GM23338 (cell line): ENCODE measurements at regions not wholly inside any gene's neighbourhood (a gene's known extent, or its start where the extent isn't known, plus 50 kb on each side); places are given as distances from the start of the nearest gene placed in this dataset.

Experiments used
- ATAC-seq: fragments of 200-7000 bp; cut with Tn5 transposase; 3 replicates; pipeline ENCODE4 v1.9.1; 2020
- DNase-seq: peaks from one replicate; pipeline ENCODE4 v3.0.0-alpha.2; 2015; ENCODE audit warnings: low spot score
- H2AFZ ChIP-seq: fragments of 200-600 bp; sonication (generic); 2 replicates; pipeline ENCODE4 v1.8.0; 2016; ENCODE audit warnings: antibody characterized with exemption, mild to moderate bottlenecking, moderate library complexity
- H3F3A ChIP-seq: fragments of 200-600 bp; sonication (generic); replicated peaks from 2 replicates; pipeline ENCODE4 v1.8.0; 2017; ENCODE audit warnings: antibody characterized with exemption, mixed run types, low read depth
- H3K27ac ChIP-seq: fragments of 200-600 bp; sonication (generic); 2 replicates; pipeline ENCODE4 v1.6.1; 2016; ENCODE audit warnings: low read depth
- H3K27me3 ChIP-seq: fragments of 200-600 bp; sonication (generic); 2 replicates; pipeline ENCODE4 v1.8.0; 2016; ENCODE audit warnings: mild to moderate bottlenecking, mixed run types, moderate library complexity; ENCODE audit not compliant: insufficient read depth
- H3K36me3 ChIP-seq: fragments of 200-600 bp; sonication (generic); 2 replicates; pipeline ENCODE4 v1.8.0; 2016; ENCODE audit warnings: mild to moderate bottlenecking; ENCODE audit not compliant: insufficient read depth
- H3K4me1 ChIP-seq: fragments of 200-600 bp; sonication (generic); 2 replicates; pipeline ENCODE4 v1.8.0; 2016; ENCODE audit warnings: mild to moderate bottlenecking, moderate library complexity; ENCODE audit not compliant: insufficient read depth
- H3K4me2 ChIP-seq: fragments of 200-600 bp; sonication (generic); 2 replicates; pipeline ENCODE4 v1.7.1; 2017; ENCODE audit warnings: mixed run types
- H3K4me3 ChIP-seq: fragments of 200-600 bp; sonication (generic); 2 replicates; pipeline ENCODE4 v1.6.1; 2016; ENCODE audit warnings: mixed run types
- H3K79me2 ChIP-seq: fragments of 200-600 bp; sonication (generic); replicated peaks from 2 replicates; pipeline ENCODE4 v1.8.0; 2017; ENCODE audit warnings: mild to moderate bottlenecking; ENCODE audit not compliant: insufficient read depth
- H3K9me2 ChIP-seq: fragments of 200-600 bp; sonication (generic); 2 replicates; pipeline ENCODE4 v1.8.0; 2017; ENCODE audit not compliant: insufficient read depth
- H4K20me1 ChIP-seq: fragments of 200-600 bp; sonication (generic); replicated peaks from 2 replicates; pipeline ENCODE4 v1.8.0; 2017; ENCODE audit warnings: mild to moderate bottlenecking; ENCODE audit not compliant: insufficient read depth
- H3K27ac Mint-ChIP-seq: 2 replicates; pipeline ENCODE4 v1.8.0; 2020; ENCODE audit warnings: inconsistent platforms, mild to moderate bottlenecking, moderate library complexity, mixed read lengths
- H3K27me3 Mint-ChIP-seq: 3 replicates; pipeline ENCODE4 v1.8.0; 2022; ENCODE audit warnings: low read depth, mild to moderate bottlenecking, moderate library complexity, mixed read lengths, inconsistent platforms; ENCODE audit not compliant: insufficient read depth, poor library complexity
- H3K36me3 Mint-ChIP-seq: 3 replicates; pipeline ENCODE4 v1.8.0; 2021; ENCODE audit warnings: low read depth, mild to moderate bottlenecking, inconsistent platforms, moderate library complexity, mixed read lengths
- H3K4me1 Mint-ChIP-seq: 3 replicates; pipeline ENCODE4 v1.8.0; 2020; ENCODE audit warnings: mild to moderate bottlenecking, inconsistent platforms, mixed read lengths
- H3K4me3 Mint-ChIP-seq: 3 replicates; pipeline ENCODE4 v1.8.0; 2021; ENCODE audit warnings: moderate library complexity, mild to moderate bottlenecking, inconsistent platforms, mixed read lengths
- H3K9me3 Mint-ChIP-seq: 3 replicates; pipeline ENCODE4 v1.8.0; 2020; ENCODE audit warnings: moderate library complexity, mild to moderate bottlenecking, inconsistent platforms, mixed read lengths
- CREB1 ChIP-seq: fragments of 250-450 bp; sonication (Bioruptor Pico); IDR thresholded peaks from 2 replicates; pipeline ENCODE4 v1.5.0; 2020; ENCODE audit warnings: low read depth, mild to moderate bottlenecking, moderate library complexity
- EZH2 ChIP-seq: fragments of 200-600 bp; sonication (generic); IDR thresholded peaks from one replicate; pipeline ENCODE4 v1.8.0; 2017; ENCODE audit warnings: antibody characterized with exemption, mild to moderate bottlenecking, low read depth; ENCODE audit not compliant: unreplicated experiment
- POLR2AphosphoS5 ChIP-seq: IDR thresholded peaks from 2 replicates; pipeline ENCODE4 v1.6.1; 2016; ENCODE audit warnings: antibody characterized with exemption, low read depth
- STAT1 ChIP-seq: IDR thresholded peaks from one replicate; pipeline ENCODE4 v1.6.1; 2016; ENCODE audit warnings: antibody characterized with exemption; ENCODE audit not compliant: unreplicated experiment
- ZNF114 ChIP-seq: fragments of 250-450 bp; sonication (Bioruptor Pico); IDR thresholded peaks from 2 replicates; pipeline ENCODE4 v1.5.0; 2020; ENCODE audit warnings: mild to moderate bottlenecking, moderate library complexity
- ZNF331 ChIP-seq: fragments of 250-450 bp; sonication (Bioruptor Pico); IDR thresholded peaks from 2 replicates; pipeline ENCODE4 v1.5.0; 2020; ENCODE audit warnings: low read depth, mild to moderate bottlenecking, moderate library complexity
- TF ChIP-seq, protein P1 (sequence below): fragments of 250-450 bp; sonication (Bioruptor Pico); IDR thresholded peaks from 2 replicates; pipeline ENCODE4 v1.5.0; 2020; ENCODE audit warnings: mild to moderate bottlenecking, moderate library complexity
- TF ChIP-seq, protein P2 (sequence below): IDR thresholded peaks from 2 replicates; pipeline ENCODE4 v1.6.1; 2016; ENCODE audit warnings: antibody characterized with exemption
- TF ChIP-seq, protein P3 (sequence below), 2 experiments: fragments of 200-600 bp in 1 of 2; sonication (generic) in 1 of 2; conservative IDR thresholded peaks; 2 replicates each; pipeline versions ENCODE4 v1.5.1 to v1.6.1; 2016 to 2017; ENCODE audit warnings: antibody characterized with exemption in 2 of 2, low read depth in 2 of 2, mild to moderate bottlenecking in 2 of 2, moderate library complexity in 1 of 2

DNA sequence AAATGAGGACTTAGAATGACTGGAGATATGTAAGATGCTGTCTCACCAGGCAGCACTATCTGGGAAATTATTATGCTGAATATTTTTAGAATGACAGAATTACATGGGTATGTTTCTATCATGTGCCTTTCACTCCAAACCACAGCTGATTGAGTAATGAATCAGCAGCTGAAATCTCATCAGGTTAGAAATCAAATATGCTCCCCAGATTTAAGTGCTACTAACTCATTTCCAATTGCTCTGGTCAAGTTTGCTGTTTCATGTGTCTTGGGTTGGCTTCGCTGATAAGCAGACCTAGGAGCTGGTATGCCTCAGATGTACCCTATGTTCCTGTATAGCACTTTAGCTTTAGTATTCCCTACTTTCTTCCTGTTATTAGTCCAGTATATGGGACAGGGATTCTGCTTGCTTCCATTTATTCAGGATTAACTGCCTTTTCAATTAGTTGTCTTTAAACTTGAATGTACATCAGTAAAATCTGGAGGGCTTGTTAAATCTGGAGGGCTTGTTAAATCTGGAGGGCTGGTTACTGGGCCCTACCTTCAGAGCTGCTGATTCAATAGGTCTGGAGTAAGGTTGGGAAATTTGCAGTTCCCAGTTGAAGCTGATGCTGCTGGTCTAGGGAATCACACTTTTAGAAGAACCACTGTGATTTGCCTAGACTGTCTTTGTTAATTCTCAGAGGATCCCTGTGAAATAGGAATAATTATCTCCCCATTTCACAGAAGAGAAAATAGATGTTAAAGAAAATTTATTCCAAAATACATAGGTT, 172.9 kb downstream of the DKK1 start (continued):
- TF ChIP-seq, protein P1, sequence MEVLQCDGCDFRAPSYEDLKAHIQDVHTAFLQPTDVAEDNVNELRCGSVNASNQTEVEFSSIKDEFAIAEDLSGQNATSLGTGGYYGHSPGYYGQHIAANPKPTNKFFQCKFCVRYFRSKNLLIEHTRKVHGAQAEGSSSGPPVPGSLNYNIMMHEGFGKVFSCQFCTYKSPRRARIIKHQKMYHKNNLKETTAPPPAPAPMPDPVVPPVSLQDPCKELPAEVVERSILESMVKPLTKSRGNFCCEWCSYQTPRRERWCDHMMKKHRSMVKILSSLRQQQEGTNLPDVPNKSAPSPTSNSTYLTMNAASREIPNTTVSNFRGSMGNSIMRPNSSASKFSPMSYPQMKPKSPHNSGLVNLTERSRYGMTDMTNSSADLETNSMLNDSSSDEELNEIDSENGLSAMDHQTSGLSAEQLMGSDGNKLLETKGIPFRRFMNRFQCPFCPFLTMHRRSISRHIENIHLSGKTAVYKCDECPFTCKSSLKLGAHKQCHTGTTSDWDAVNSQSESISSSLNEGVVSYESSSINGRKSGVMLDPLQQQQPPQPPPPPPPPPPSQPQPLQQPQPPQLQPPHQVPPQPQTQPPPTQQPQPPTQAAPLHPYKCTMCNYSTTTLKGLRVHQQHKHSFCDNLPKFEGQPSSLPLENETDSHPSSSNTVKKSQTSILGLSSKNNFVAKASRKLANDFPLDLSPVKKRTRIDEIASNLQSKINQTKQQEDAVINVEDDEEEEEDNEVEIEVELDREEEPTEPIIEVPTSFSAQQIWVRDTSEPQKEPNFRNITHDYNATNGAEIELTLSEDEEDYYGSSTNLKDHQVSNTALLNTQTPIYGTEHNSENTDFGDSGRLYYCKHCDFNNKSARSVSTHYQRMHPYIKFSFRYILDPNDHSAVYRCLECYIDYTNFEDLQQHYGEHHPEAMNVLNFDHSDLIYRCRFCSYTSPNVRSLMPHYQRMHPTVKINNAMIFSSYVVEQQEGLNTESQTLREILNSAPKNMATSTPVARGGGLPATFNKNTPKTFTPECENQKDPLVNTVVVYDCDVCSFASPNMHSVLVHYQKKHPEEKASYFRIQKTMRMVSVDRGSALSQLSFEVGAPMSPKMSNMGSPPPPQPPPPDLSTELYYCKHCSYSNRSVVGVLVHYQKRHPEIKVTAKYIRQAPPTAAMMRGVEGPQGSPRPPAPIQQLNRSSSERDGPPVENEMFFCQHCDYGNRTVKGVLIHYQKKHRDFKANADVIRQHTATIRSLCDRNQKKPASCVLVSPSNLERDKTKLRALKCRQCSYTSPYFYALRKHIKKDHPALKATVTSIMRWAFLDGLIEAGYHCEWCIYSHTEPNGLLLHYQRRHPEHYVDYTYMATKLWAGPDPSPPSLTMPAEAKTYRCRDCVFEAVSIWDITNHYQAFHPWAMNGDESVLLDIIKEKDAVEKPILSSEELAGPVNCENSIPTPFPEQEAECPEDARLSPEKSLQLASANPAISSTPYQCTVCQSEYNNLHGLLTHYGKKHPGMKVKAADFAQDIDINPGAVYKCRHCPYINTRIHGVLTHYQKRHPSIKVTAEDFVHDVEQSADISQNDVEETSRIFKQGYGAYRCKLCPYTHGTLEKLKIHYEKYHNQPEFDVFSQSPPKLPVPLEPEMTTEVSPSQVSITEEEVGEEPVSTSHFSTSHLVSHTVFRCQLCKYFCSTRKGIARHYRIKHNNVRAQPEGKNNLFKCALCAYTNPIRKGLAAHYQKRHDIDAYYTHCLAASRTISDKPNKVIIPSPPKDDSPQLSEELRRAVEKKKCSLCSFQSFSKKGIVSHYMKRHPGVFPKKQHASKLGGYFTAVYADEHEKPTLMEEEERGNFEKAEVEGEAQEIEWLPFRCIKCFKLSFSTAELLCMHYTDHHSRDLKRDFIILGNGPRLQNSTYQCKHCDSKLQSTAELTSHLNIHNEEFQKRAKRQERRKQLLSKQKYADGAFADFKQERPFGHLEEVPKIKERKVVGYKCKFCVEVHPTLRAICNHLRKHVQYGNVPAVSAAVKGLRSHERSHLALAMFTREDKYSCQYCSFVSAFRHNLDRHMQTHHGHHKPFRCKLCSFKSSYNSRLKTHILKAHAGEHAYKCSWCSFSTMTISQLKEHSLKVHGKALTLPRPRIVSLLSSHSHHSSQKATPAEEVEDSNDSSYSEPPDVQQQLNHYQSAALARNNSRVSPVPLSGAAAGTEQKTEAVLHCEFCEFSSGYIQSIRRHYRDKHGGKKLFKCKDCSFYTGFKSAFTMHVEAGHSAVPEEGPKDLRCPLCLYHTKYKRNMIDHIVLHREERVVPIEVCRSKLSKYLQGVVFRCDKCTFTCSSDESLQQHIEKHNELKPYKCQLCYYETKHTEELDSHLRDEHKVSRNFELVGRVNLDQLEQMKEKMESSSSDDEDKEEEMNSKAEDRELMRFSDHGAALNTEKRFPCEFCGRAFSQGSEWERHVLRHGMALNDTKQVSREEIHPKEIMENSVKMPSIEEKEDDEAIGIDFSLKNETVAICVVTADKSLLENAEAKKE (CRISPR knock-in tag) = no peak

DNA sequence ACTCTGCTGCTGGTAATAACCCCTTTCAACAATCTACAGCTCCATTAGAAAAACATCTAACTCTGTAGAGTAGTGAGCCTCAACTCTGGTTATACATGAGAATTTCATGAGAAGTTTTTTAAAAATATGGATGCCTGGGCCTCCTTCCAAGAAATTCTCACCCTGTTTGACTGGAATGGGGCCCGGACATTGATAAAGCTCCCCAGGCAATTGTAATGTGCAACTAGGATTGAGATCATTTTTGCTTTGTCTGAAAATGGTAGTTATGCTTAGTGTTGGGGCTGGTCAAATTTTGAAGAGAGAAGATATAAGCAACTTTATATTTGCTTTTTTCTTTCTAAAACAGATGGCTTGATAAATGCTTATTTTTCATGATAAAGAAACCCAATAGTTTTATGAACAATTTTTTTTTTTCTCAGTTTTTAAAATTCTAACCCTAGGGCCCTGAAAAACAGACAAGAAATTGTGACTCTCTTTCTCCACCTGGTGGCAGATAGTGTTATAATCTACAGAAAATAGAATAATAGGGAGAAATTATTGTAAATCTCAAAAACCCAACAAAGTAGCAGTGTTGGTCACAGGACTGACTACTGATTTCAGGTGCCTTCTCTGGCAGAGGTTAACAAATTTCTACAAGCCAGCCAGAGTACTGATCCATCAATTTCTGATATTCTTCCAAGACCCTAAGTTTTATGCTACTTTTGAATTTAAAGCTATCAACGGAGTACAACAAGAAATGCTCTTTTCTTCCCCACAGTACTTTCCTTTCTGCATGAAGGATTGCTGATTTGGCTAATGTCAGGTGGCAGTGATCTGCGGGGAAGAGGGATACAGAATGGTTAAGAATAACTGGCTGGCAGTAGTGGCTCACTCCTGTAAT, 174.8 kb downstream of the DKK1 start:
- TF ChIP-seq EZH2 (no peak), ZNF114 (CRISPR knock-in tag) (no peak), CREB1 (CRISPR knock-in tag) (no peak), ZNF331 (CRISPR knock-in tag) (no peak), STAT1 (no peak), POLR2AphosphoS5 (no peak)
- TF ChIP-seq, protein P2, sequence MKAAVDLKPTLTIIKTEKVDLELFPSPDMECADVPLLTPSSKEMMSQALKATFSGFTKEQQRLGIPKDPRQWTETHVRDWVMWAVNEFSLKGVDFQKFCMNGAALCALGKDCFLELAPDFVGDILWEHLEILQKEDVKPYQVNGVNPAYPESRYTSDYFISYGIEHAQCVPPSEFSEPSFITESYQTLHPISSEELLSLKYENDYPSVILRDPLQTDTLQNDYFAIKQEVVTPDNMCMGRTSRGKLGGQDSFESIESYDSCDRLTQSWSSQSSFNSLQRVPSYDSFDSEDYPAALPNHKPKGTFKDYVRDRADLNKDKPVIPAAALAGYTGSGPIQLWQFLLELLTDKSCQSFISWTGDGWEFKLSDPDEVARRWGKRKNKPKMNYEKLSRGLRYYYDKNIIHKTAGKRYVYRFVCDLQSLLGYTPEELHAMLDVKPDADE = no peak
- TF ChIP-seq, protein P3, sequence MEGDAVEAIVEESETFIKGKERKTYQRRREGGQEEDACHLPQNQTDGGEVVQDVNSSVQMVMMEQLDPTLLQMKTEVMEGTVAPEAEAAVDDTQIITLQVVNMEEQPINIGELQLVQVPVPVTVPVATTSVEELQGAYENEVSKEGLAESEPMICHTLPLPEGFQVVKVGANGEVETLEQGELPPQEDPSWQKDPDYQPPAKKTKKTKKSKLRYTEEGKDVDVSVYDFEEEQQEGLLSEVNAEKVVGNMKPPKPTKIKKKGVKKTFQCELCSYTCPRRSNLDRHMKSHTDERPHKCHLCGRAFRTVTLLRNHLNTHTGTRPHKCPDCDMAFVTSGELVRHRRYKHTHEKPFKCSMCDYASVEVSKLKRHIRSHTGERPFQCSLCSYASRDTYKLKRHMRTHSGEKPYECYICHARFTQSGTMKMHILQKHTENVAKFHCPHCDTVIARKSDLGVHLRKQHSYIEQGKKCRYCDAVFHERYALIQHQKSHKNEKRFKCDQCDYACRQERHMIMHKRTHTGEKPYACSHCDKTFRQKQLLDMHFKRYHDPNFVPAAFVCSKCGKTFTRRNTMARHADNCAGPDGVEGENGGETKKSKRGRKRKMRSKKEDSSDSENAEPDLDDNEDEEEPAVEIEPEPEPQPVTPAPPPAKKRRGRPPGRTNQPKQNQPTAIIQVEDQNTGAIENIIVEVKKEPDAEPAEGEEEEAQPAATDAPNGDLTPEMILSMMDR (conservative IDR thresholded peaks at IDR 0.05; ENCODE audit: low read depth in 2 of 2) = peak; percentile 48 to 75
- H3K9me2 ChIP-seq = no peaks in the 10 kb centered on the region
- Mint-ChIP-seq H3K36me3 (no peaks in the 10 kb centered on the region), H3K9me3 (no peaks in the 10 kb centered on the region), H3K4me1 (no peaks in the 10 kb centered on the region), H3K4me3 (no peak overlapping the region), H3K27me3 (no peaks in the 10 kb centered on the region), H3K27ac (no peak overlapping the region)
- H2AFZ ChIP-seq = no peak overlapping the region
- no peaks in the 10 kb centered on the region for H3F3A ChIP-seq
- no peaks in the 10 kb centered on the region for H3K36me3 ChIP-seq
- H3K4me1 ChIP-seq = no peaks in the 10 kb centered on the region
- DNase-seq (peak; percentile 63), ATAC-seq (no peak)
- H3K79me2 ChIP-seq = no peaks in the 10 kb centered on the region
- H4K20me1 ChIP-seq = no peaks in the 10 kb centered on the region
- no peak overlapping the region for H3K4me3 ChIP-seq
- H3K27ac ChIP-seq = no peak overlapping the region
- no peak overlapping the region for H3K4me2 ChIP-seq
- no peaks in the 10 kb centered on the region for H3K27me3 ChIP-seq
